RWPE1 (cell line): ENCODE measurements at regions not wholly inside any gene's neighbourhood (a gene's known extent, or its start where the extent isn't known, plus 50 kb on each side); places are given as distances from the start of the nearest gene placed in this dataset.
A peak's percentile ranks its signal among the peaks of the same experiment; 100 is the strongest.

Experiments used
- CTCF ChIA-PET: fragments of 350-600 bp; sonication (Branson Sonifier 250); formaldehyde crosslinking; extraction: SDS; loops from one replicate; lab custom pipeline; 2021; lab: Yijun Ruan, JAX
- POLR2A ChIA-PET: fragments of 400-600 bp; formaldehyde crosslinking; extraction: SDS; loops from one replicate; lab custom pipeline; 2020; ENCODE audit warnings: antibody characterized with exemption; ENCODE audit not compliant: low non-redundant PET; lab: Yijun Ruan, JAX
- DNase-seq: peaks from one replicate; pipeline ENCODE4 v3.0.0; 2012; ENCODE audit warnings: low spot score
- H3K27ac ChIP-seq: fragments of 450-650 bp; 2 replicates; pipeline ENCODE4 v1.5.1; 2017
- CTCF ChIP-seq: fragments of 450-650 bp; conservative IDR thresholded peaks from 2 replicates; pipeline ENCODE4 v1.5.1; 2017; ENCODE audit warnings: low read depth, mild to moderate bottlenecking

GRCh38 chr15:66954601-66955000, 110.8 kb upstream of the SMAD3 start:
- no peak for TF ChIP-seq CTCF
- no peak overlapping the region for H3K27ac ChIP-seq
- no peak for DNase-seq
- POLR2A ChIA-PET, result no interaction called here
- CTCF ChIA-PET, result interaction anchor here (0.7 kb wide), 1 partner anchor 1522 kb away, joined by 4 read pairs; no protein-coding TSS in a partner anchor

- POLR2A ChIA-PET, result no interaction called here
- no peak overlapping the region for H3K27ac ChIP-seq
- TF ChIP-seq CTCF, result no peak
- CTCF ChIA-PET, result no interaction called here
- no peak for DNase-seq
Measured at GRCh38 chr15:66955001-66955516, 110.3 kb upstream of the SMAD3 start.

- ChIA-PET CTCF (interaction anchor here (0.6 to 0.7 kb wide), 3 partner anchors 221 to 1206 kb away, joined by 3 to 5 read pairs (median 3); no protein-coding TSS in a partner anchor), POLR2A (no interaction called here)
- no peak for TF ChIP-seq CTCF
- peak overlapping the region; percentile 57 for H3K27ac ChIP-seq
- peak; percentile 91 for DNase-seq
Measured at GRCh38 chr15:66955871-66956585, 109.4 kb upstream of the SMAD3 start.

- DNase-seq, result no peak
- ChIA-PET POLR2A (no interaction called here), CTCF (interaction anchor here (0.6 to 0.7 kb wide), 3 partner anchors 221 to 1205 kb away, joined by 3 to 5 read pairs (median 3); no protein-coding TSS in a partner anchor)
- peak overlapping the region; percentile 57 for H3K27ac ChIP-seq
- no peak for TF ChIP-seq CTCF
Measured at GRCh38 chr15:66956672-66957430, 108.6 kb upstream of the SMAD3 start.

GRCh38 chr15:66957431-66957720, 108.0 kb upstream of the SMAD3 start:
- ChIA-PET POLR2A (no interaction called here), CTCF (interaction anchor here (0.8 kb wide), 1 partner anchor 10 kb away, joined by 3 read pairs; no protein-coding TSS in a partner anchor)
- no peak for TF ChIP-seq CTCF
- H3K27ac ChIP-seq, result peak overlapping the region; percentile 57
- no peak for DNase-seq

GRCh38 chr15:66959066-66959465, 106.3 kb upstream of the SMAD3 start:
- ChIA-PET CTCF (no interaction called here), POLR2A (no interaction called here)
- no peak for TF ChIP-seq CTCF
- no peak for DNase-seq
- H3K27ac ChIP-seq, result no peak overlapping the region
